Kidney capillary endothelial cell (primary cell): ENCODE measurements at regions not wholly inside any gene's neighbourhood (a gene's known extent, or its start where the extent isn't known, plus 50 kb on each side); places are given as distances from the start of the nearest gene placed in this dataset.
"Not testable (repeated sequence)": the region's sequence is repeated elsewhere in the genome, so short reads cannot be mapped to it uniquely, and the experiment has no call there.

Experiments
- DNase-seq: peaks from one replicate; pipeline ENCODE4 v3.0.0-alpha.2; 2018; ENCODE audit warnings: low spot score

DNA sequence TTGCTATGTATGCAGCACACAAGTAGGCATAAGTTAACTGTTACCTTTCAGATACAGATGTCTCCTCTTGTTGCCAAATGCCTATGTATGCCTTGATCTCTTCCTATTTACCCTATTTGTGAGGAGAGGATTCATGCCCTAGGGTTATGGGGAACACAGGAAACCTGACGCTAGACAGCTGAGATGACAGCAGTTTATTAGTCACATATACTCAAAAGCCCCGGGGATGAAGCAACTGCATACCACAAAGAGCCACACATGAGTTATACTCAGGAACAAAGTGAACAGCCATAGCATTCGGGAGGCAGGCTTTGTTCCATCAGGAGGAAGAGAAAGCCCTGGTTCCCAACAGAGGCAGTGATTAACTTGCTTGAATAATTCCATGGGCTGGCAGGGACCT, 1011.7 kb upstream of the PCDH7 start:
- no peak for DNase-seq

GRCh38 chr4:29710519-29710918, 1009.6 kb upstream of the PCDH7 start:
- no peak for DNase-seq

- no peak for DNase-seq
Observed at GRCh38 chr4:29711226-29711625, 1008.9 kb upstream of the PCDH7 start.

DNA sequence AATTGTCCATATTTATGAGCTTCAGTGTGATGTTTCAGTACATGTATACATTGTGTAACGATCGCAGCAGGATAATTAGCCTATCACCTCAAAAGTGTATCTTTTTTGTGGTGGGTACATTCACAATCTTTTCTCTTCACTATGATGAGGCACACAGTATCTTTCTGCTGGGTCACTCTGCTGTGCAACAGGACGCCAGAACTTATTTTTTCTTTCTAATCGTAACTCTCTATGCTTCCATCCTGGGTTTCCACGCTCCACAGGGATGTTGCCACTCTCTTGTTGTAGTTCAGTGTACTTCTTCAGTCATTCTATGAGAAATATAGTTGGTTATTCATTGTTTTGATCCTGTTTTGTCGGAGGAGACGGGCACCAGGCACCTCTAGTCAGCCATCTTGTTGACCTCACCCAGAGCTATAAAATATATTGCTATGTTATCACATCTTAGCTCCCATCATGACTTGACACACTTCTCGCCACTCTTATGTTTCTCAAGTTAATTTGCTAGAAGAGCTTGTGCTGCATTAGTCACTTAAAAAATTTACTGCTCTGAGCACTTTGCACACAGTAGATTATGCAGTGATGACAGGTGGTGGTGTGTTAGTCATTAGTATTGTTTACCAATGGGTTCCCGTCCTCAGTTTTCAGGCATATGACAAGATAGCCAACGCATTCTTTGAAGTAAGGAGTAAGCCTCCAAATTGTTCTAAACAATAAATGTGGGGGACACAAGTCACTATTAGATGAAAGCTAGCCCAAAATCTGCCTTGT, 1002.7 kb upstream of the PCDH7 start:
- no peak for DNase-seq

DNA sequence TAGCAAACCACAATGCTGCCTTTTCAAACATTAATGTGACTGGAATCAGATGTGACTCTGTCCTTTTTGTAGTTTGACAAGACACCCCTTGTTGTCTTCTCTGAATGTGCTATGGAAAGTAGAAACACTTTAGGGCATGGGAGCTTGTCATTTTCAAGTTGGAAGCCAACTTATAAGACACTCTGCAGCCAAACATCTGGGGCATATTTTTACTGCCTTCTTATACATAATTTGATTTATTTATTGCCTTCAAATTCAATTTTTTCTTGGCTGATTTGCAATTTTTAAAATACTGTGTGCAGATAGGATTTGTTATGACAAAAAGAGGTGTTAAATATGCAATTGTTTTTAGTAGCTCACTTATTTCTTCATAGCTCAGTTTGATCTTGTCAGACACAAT, 1002.0 kb upstream of the PCDH7 start:
- no peak for DNase-seq

DNA sequence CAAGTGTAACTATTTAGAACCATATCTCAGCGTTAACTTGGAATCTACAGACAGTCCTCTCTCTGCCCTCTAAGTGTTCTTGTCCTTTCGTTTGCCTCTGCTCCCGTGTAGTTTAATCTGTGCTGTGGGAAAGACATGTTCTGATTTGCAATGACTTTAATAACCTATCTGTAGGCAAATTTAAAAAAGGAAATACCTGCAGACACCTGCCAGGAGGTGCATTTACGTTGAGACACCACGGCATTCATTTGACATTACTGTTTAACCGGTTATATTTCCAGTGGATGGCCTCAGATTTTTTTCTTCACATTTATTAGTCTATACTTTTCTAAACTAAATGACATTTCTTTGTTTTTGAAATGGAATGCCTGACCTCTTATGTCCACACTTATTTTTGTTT, 997.9 kb upstream of the PCDH7 start:
- no peak for DNase-seq

DNA sequence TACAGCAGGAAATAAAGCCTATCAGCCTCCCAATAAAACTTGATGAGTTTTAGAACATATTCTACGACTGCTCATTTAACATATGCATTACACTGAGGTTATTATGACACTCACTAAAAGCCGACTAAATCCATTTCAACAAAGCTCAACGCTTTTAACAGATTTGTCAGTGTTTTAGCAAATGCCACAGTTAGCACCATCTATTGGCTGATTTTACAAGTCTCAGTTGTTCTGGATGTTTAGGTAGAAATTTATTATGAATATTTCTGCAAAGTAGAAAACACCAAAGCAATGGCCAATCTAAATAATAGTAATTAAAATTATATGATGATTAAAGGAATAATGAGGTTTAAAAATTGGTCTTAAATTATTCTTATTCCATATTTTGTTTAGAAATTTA, 993.2 kb upstream of the PCDH7 start:
- no peak for DNase-seq

DNA sequence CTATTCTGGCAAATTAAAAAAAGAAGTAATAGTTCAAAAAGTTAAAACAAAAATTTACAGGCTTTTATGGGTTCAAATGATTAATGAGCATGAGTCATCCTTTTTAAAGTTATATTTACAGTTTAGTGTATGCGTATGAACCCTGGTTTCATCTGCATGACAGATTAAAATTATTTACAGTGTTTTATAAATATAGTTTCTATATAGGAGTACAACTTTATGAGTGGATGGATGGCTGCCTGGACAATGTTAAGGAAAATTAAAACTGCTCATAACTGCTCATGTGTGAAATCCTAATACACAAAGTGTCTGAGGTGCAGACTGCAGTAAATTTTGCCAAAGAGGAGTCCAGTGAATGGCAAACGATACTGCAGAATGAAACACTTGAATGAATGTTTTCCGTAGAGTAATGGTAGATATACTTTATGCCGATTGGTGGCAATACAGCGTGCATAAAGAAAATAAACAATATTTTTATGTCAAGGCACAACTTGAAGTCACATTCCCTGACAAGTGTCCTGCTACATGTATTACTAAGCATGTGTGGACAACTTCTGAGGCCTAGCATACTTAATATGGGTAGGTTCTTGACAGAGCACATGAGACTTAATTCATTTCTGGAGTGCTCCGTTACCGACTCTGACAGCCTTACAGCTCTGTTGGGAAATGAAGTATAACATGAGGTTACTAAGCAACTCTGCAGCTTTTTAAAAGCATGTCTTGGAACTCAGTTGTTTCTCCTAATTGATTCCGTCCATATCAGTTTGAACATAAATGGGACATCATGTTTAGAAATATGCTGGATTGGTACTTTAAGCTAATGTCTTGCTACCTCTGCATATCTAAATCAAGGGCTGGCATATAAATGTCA, 985.6 kb upstream of the PCDH7 start:
- DNase-seq, result no peak

GRCh38 chr4:29756966-29757365, 963.2 kb upstream of the PCDH7 start:
- DNase-seq, result no peak

- no peak for DNase-seq
Observed at GRCh38 chr4:29762151-29762550, 958.0 kb upstream of the PCDH7 start.

GRCh38 chr4:29770627-29771026, 949.5 kb upstream of the PCDH7 start:
- DNase-seq, result no peak

GRCh38 chr4:29788123-29788522, 932.0 kb upstream of the PCDH7 start:
- DNase-seq, result not testable (repeated sequence)

- no peak for DNase-seq
Observed at GRCh38 chr4:29805245-29805644, 914.9 kb upstream of the PCDH7 start.

- no peak for DNase-seq
Observed at GRCh38 chr4:29805916-29806480, 914.2 kb upstream of the PCDH7 start.

- DNase-seq, result no peak
Observed at GRCh38 chr4:29817961-29818360, 902.2 kb upstream of the PCDH7 start.

DNA sequence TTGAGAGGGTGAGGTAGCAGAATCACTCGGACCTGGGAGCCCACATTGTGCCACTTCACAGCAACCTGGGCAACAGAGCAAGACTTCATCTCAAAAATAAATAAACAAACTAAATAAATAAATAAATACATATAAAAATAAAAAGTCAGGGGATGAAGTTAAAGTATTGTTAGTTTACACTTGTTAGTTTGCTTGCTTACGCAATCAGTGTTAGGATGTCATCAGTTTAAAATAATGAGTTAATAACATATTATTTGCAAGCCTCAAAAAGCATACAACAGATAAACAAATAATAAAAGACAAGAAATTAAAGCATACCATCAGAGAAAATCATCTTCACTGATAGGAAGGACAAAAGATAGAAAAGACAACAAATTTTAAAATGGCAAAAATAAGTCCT, 891.1 kb upstream of the PCDH7 start:
- no peak for DNase-seq

DNA sequence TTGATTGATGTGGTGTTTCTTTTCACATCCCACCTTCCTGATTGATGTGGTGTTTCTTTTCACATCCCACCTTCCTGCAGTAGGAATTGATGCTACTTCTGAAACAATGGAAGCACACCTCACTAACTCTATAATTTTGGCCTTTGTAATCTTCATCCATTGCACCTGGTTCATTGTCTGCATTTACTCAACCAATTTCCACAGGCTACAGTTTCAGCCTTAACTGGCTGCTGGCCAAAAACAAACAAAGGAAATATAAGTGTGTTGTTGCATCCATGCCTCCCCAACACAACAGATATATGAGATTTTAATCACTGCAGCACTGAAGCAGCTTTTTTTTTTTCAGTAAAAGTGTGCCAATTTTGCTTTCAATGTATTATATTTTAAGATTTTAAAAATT, 867.6 kb upstream of the PCDH7 start:
- DNase-seq, result no peak

- DNase-seq, result no peak
Observed at GRCh38 chr4:29853833-29854232, 866.3 kb upstream of the PCDH7 start.

DNA sequence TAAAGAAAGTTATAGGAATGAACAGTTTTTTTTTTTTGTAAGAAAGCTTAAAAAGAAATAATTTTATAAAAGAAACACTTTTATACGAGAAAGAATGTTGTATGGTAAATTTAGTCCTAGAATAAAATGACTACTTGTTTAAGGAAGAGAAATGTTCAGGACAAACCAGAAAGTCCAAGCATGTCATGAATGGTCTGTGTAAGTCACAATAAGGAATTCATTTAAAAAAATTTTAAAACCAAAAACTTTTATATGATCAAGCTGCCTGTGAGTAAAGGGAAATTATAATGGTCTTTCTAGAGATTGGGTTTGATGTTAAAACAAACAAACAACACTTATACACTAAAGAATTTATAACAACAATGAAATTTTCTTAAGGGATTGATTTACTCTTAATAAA, 858.9 kb upstream of the PCDH7 start:
- DNase-seq, result no peak

GRCh38 chr4:29867412-29867811, 852.8 kb upstream of the PCDH7 start:
- DNase-seq, result no peak

- no peak for DNase-seq
Observed at GRCh38 chr4:29900336-29900735, 819.8 kb upstream of the PCDH7 start.

DNA sequence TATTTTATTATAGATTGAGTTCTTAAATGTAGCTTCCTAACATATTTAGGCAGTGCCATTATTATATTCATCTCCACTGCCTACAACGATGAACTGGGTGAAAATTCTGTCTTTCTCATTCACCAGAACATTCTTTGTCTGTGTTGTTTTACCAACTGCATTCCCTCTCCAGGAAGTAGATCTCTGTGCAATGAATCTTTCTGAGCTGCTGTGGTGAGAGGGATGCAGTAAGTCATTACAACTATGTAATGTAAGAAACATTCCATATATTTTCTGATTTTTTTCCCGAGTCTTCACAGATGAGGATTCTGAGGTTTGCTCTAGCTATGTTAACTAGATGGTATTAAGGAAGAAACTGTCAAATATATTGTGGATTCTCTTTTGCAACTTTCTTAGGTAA, 811.9 kb upstream of the PCDH7 start:
- DNase-seq, result no peak

- no peak for DNase-seq
Observed at GRCh38 chr4:29927895-29928294, 792.3 kb upstream of the PCDH7 start.
